Medulla oblongata (tissue), 1 donor: ENCODE measurements at regions not wholly inside any gene's neighbourhood (a gene's known extent, or its start where the extent isn't known, plus 50 kb on each side); places are given as distances from the start of the nearest gene placed in this dataset.

Source experiments
- DNase-seq: peaks from one replicate; pipeline ENCODE4 v3.0.0-alpha.2; 2015; ENCODE audit errors: extremely low spot score

DNA sequence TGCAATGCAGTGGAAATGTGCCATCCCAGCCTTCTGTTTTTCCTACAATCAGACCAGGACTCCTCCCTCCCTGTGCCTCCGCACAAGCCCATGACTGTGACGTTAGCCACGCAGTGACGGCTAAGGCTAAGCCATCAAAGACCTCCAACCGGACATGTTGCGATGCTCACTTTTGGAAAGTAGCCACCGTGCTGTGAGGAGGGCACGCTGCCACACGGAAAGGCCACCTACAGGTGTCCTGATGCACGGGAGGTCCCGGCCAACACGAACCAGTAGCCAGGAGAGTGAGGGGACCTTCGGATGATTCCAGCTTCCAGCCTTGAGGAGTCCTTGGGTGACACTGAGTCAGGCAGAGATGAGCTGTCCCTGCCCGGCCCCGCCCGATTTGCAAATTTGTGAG, 53.9 kb downstream of the FOXL1 start:
- DNase-seq: no peak

DNA sequence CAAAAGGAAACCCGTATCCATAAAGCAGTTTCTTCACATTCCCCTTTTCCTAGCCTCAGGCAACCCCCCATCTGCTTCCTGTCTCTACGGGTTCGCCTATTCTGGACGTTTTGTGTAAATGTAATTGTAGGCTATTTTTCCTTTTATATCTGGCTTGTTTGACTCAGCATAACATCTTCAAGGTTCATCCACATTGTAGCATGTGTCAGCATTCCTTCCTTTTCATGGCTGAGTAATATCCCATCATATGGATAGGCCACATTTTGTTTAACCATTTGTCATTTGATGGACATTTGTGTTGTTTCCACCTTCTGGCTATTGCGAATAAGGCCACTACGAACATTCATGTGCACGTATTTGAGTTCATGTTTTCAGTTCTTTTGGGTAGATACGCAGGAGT, 54.6 kb downstream of the FOXL1 start:
- DNase-seq: no peak

DNA sequence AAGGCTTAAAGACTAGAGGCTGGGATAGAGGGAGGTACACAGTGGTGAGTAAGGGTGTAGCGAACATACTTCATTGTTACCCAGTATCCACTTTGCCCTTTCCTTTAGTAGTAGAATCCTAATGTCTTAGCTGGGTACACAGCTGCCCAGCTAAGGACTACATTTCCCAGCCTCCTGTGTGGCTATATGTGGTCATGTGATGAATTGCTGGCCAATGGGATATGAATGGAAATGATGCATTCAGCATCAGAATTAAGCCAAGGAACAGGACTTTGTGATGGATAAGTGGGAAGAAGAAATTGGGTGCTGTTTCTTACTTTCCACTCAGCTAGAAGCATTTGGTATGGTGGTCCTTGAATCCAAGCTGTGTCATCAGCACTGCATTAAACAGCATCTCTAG, 55.9 kb downstream of the FOXL1 start:
- DNase-seq: no peak

DNA sequence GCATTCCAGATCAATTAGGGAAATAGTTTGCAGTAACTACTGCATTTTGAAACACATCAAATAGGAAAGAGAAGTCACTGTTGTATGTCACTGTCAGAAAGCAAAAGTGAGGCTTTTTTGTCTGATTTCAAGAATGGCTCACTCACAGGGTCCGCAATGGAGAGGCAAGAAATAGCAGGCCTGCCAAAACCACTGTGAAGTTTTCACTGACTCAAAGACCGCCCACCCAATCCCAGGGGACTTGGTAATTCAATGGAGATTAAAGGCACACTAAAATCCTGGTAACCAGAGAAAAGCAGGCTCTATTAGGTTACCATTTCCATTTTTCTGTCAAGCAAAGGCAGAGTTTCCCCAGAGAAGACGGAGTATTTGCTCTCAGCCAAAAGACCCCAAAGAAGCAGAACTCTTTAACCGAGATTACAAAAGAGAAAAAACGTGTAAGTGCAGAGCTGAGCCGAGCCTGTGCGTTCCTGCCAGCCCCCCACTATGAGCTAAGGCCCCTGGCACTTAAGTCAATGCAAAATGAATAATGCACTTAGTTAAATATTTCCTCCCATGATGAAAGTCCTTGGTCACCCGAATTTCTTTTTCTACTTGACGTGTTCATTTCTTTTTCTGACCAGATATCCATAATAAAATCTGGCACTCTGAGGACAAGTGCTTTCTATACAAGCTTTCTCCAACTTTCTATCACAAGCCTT, 57.0 kb downstream of the FOXL1 start:
- no peak for DNase-seq

DNA sequence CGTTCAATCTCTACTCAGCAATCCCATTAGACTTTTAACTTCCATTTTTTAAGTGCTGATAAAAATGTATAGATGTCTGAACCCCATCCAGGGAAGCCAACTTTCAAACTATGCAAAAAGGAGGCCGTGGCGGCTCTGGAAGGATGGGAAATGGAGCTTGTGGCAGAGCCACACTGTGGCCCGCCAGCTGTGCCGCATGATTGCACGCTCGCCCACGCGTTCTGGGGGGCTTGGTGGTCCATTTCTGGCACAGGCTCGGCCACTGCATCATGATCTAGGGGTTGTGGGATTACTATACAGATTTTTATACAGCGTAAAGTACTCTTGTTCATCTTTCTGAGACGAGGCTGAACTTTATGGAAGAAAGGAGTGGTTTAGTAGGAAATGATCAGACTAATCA, 57.6 kb downstream of the FOXL1 start:
- no peak for DNase-seq

DNA sequence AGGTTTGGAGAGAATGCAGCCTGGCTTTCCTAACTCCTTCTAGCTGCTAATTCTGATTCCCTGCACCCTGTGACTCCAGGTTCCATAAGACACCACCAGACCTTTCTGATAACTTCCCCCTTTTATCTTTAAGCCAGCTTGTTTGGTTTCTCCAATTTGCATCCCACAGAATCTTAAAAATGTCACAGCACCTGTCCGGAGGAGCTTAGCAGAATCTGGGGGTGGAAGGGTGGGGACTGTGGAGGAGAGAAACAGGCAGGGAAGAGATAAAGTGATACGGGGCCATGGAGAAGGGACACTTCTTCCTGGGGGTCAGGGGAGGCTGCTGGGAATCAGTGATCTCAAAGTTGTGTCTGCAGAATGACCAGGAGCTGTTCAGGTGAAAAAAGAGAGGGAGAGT, 59.4 kb downstream of the FOXL1 start:
- no peak for DNase-seq

DNA sequence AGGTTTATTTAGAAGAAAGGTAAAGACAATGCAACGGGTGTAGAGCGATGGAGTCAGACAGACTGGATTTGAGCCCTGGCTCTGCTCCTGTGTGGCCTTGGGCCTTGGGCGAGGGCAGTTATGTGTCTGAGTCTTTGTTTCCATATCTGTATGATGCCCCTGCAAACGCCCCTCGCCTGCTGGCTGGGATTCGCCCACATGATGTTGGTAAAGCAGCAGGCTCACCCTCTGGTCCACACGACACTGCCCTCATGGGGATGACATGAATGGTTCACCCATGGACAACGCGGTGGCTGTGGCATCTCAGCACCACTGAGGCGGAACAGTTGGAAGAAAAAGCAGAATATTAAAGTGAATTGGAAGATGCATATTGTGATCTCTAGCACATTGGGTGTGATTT, 60.3 kb downstream of the FOXL1 start:
- no peak for DNase-seq

DNA sequence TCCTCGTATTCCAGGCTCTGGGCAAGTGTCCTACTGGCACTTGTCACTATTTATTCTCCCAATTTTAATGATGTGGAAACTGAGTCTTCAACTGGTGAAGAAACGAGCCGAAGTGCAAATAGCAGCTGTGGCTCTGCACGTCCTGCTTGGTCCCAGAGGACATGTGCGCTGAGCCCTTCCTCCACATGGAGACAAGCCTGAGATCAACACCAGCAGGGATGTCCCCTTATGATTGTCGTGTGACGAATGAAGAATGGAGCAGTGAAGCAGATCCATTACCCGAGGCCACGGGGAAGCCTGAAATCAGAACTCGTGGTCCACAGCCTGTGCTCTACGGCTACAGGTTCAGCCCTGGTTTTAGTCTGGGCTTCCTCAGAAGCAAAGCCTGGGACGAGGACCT, 61.0 kb downstream of the FOXL1 start:
- no peak for DNase-seq

DNA sequence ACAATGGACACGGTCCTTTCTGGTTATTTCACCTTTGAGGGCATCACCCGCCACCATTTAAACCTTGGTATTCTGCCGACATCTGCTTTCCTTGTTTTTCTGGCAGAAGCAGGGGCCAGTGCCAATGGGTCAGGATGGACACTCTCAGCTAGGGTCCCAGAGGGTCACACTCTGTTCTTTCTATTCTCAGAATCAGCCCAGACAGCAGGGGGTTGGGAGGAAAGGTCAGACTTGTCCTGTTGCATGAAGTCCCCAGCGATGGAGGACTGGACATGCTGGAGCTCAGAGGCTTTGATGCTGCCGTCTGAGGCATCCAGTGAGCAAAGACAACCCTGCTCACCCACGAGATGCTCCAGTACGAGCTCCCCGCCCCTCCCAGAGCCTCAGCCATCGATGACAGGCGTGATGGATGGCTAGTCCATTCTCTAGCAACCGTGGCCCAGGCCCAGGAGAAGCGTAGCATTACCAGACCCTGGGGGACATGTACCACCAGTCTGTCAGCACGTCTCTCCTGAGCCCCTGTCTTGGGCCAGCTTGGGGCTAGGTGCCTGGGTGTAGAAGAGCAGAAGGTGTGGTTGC, 62.0 kb downstream of the FOXL1 start:
- no peak for DNase-seq

DNA sequence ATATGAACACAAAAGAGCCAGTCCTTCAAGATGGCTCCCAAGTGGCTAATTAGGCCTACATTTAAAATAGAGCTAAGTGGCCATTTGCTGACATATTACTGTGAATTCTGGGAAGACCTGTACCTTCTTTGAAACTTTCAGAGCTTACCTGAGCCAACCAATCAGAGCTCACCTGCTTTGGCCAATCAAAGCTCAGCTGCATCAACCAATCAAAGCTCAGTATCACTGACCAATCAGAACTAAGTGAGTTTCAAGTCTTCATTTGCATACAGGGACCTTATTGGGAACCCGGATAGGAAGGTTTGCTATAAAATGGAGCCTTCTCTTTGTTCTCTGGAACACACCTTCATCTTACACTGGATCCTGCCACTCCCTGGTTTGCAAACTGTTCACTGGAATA, 63.7 kb downstream of the FOXL1 start:
- no peak for DNase-seq

DNA sequence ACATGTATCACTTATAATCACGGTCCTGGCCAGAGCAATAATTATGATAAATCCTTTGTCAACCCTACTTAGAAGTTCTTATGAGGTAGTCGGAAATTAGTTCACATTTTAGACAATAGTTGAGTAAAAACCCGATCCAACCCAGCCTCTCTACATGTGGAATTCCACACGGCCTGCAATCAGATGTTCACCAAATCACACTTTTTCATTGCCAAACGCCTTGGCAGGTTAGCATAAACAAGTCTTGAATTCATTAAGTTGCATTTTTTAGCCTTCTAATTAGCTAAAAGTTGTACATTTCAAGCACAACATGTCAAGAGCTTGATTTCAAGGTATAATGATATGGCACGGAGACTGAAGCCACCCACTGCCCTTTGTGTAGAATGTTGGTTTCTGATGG, 65.3 kb downstream of the FOXL1 start:
- no peak for DNase-seq

DNA sequence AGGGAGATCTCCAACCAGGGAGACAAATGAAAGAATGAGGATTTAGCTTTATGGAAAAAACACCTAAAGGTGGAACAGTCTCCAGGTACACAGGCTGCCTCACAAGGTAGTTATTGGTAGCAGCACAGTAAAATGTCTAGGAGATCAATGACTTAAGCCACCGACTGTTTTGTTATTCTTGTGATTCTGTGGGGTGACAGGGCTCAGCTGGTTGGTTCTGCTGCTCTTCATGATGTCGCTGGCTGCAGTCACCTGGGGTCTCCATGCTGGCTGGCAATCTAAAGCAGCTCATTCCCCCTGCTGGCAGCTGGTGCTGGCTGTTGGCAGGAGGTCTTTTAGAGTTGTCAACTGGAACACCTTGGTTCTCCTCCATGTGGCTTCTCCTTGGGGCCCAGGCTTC, 69.2 kb downstream of the FOXL1 start:
- no peak for DNase-seq

DNA sequence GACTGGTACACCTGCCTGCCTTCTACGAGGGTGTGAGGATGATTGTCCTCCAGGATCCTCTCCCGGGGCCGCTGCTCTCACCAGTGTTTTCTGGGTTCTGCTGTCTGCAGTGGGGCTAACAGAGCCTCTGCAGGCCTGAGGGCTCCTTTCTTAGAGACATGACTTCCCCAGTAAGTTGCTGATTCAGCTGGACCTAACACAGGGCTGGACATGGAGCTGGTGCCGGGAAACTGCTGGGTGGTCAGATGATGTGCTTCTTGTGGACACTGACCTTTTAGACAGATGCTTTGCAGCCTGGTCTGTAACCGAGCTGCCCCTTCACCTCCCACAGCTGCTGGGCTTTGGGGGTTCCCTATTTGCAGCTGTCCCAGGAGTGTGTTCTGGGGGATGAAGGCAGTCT, 71.5 kb downstream of the FOXL1 start:
- DNase-seq: no peak

DNA sequence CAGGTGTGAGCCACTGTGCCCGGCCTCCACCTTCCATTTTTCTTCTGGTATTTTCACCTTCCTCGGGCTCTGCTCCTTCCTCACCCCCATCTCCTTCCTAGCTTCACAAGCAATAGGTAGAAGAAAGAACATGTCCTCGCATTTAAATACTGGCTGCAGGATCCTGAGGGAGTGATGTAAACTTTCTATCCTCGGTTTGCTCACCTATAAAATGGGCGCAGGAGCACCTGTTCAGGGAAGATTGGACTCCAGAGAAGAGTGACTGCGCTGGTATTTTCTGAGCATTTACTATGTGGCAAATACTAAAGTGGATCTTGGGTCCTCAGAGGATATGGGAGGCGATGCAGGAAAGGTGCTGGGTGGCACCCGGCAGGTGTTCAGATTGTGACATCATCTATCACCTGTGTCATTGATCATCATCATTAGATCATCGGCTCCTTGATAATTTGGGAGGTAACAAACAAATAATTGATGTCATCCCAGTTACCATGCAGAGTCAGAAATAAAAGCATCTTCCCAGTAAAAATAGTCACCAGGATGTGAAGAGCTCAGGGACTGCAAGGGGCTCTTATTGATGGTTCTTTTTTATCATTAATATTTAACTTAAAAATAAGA, 72.8 kb downstream of the FOXL1 start:
- DNase-seq: no peak

DNA sequence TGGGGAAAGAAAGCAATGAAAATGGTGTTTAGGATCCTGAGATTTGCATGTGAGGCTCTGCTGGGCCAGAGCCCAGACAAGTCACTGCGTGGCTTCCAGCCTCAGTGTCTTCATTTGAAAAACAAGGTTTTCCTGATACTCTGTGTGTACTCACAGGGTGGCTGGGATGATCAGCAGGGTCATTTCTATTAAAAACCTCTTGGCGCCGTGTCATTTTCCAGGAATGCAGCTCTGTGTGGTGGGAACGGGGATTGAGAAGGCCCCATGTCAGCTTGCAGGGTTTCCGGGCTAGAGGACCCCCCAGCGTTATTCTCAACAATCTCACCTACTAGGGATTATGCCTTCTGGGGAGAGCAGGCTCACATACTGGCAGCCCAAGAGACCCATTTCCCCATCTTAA, 73.5 kb downstream of the FOXL1 start:
- DNase-seq: no peak

DNA sequence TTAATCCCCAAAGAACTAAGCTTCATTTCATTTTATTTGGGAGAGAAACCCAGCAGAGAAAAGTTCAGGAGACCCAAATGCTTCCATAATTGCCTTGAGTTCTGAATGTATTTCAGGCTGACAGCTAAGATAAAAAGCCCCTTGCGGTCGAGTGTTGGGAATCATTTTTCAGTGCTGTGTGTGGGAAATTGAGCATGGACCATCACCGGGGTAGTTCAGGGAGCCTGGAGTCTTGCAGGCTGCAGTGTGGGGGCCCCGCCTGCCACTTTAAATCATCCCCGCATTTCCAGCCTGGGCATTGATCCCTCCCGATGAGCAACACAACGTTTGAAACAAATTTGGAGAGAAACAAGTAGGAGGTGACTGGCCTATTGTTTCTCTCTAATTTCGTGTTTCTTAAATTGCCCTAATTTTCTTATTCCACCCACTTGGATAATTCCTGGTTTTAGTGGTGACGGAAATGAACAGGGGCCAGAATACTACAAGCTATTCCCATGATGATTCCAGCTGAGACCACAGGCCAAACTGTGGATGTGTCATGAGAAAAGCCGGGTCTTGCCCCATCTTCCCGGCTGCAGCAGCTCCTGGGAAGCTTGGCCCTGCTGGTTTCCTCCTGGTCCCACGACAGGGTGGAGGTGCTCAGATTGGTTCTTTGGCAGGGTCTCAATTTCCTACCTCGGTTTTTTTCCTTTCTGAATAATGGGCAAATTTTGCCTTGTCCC, 75.1 kb downstream of the FOXL1 start:
- DNase-seq: no peak

DNA sequence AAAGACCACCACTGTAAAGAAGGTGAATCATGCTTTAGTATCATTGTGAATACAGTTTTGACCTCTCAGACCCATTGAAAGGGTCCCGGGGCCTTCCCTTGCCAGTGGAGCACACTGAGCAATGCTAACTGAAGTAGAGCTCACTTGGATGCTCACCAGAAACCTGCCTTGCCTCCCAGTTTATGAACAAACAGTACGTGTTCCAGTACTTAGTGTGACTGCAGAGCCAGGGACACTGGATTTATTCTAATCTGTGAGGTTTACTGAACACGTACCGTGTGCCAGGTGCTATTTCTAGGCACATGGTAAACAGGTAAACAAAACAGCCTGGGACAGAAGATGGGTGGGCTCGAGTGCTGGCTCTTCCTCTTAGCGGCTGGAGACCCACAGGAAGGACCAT, 79.6 kb downstream of the FOXL1 start:
- no peak for DNase-seq

DNA sequence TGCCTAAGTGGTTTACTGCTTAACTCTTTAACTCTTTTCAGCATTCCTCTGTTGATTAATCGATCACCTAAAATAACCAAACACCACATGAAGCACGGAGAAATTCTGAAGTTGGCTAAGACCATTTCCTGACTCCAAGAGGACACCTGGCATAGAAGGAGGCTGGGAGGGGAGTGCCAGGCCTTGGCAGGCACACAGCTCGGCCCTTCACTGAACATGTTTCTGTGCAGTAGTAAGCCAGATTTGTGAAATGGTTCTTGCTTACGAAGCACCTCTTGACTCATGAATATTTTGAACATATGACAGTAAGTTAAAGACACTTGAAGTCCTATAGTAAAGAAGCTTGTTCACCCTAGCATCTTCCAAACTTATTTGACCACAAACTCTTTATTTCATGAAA, 82.3 kb downstream of the FOXL1 start:
- no peak for DNase-seq

DNA sequence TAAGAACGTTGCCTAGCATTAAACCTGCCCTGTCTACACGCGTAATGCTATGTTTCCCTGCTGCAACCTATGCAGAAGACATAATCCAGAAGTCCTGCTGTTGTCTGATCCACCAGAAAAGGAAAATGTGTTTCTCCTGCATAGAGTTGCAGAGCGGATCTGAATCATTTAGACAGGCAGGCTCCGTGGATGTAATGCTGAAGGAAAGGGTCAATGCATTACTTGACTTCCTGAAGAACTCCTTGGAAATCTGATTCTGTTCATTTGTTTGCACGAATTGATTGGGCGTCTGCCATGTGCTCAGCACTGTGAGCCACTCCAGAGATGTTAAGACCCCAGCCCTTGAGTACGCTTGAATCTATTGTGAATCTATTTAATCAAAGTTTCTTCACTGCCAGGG, 83.4 kb downstream of the FOXL1 start:
- DNase-seq: no peak

DNA sequence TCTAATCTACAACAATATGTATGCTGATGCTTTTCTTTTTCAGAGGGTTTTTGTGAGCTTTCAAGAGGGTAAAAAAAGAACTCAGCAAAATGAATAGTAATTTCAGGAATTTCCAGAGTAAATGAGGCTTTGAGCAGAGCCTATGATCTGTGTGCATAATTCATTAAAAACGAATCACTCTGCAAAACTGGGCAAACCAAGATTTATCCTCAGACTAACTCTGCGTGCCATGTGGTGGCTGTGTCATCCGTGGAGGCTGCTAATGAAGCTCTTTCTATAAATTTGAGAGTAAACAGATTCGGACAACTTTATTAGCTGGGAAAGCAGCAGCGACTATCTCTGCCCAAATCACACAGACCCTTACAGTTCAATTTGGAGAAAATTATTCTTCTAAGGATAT, 83.8 kb downstream of the FOXL1 start:
- no peak for DNase-seq

DNA sequence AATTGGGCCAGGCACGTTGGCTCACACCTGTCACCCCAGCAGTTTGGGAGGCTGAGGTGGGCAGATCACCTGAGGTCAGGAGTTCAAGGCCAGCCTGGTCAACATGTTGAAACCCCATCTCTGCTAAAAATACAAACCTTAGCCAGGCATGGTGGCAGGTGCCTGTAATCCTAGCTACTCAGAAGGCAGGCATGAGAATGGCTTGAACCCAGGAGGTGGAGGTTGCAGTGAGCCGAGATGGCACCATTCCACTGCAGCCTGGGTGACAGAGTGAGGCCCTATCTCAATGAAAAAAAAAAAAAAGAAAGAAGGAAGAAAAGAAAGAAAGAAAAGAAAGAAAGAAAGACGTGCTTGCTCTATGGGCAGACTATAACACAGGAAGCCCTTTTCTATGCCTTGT, 84.4 kb downstream of the FOXL1 start:
- DNase-seq: no peak

DNA sequence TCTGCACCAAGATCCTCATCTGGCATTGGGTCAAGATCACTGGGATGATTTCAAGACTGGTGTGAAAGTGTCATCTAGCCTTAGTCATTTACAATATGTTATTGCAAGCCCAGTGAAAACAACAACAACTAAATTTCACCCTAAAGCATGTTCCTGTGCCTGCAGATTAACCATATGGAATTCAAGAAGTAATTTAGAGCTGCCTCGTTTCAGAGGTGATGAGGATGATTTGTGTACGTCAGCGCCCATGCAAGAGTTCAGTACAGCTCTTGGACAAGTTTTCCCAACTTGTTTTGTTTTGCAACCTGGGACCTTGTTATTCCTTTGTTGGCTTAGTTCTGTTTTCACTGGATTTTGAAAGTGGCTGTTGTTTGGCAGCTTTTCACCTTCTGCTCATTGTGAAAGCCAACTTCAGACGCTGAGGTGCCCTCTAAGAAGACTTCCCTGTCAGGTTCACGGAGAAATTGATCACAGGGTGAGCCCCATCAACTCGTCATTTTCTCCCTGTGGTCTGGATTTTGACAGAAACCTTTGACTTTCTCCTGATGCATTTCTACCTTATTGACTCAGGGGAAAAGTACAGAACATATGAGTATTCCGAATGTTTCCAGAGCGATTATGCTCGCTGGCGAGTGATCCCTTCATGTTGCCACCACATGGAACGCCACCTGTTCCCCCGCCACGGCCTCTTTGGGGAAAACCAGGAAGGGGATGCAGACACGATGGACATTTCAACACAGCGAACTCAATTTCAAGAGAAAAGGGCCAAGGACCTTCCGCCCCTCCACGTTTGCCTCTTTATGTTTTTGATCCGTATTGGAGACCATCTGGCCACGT, 85.6 kb downstream of the FOXL1 start:
- no peak for DNase-seq
